Liver (tissue), 3 donors: ENCODE measurements at regions not wholly inside any gene's neighbourhood (a gene's known extent, or its start where the extent isn't known, plus 50 kb on each side); places are given as distances from the start of the nearest gene placed in this dataset.

Experiments
- CTCF ChIP-seq: fragments of 150-350 bp; IDR thresholded peaks from 2 replicates; pipeline ENCODE4 v1.5.1; 2017; ENCODE audit warnings: improper control_type of control experiment, low read depth, low read length; ENCODE audit not compliant: missing input control
- MAX ChIP-seq: IDR thresholded peaks from 2 replicates; pipeline ENCODE4 v1.6.1; 2016; ENCODE audit warnings: antibody characterized with exemption
- NR2F2 ChIP-seq: IDR thresholded peaks from 2 replicates; pipeline ENCODE4 v1.6.1; 2016; ENCODE audit warnings: antibody characterized with exemption
- RAD21 ChIP-seq, 2 donors: IDR thresholded peaks; 2 replicates each; pipeline ENCODE4 v1.6.1; 2016; ENCODE audit warnings: antibody characterized with exemption in 2 of 2, mild to moderate bottlenecking in 2 of 2
- TAF1 ChIP-seq: conservative IDR thresholded peaks from 2 replicates; pipeline ENCODE4 v1.6.1; 2016; ENCODE audit warnings: antibody characterized with exemption, mild to moderate bottlenecking
- YY1 ChIP-seq: IDR thresholded peaks from 2 replicates; pipeline ENCODE4 v1.6.1; 2016; ENCODE audit warnings: antibody characterized with exemption, mild to moderate bottlenecking
- donor health status: healthy.
- donor health status: healthy.

- no peak for TF ChIP-seq CTCF
- TF ChIP-seq RAD21 (IDR thresholded peaks at IDR 0.05), result no peak
- TF ChIP-seq YY1, result no peak
- TF ChIP-seq TAF1, result no peak
- no peak for TF ChIP-seq MAX
- TF ChIP-seq NR2F2, result no peak
These were observed 181.1 kb upstream of the ISL1 start for GRCh38 chr5:51202161-51202560.
